Activated T-cell treated with anti-CD3 and anti-CD28 coated beads, Interleukin-2, amount 50 U/mL, for 24 hours (primary cell): ENCODE measurements at regions not wholly inside any gene's neighbourhood (a gene's known extent, or its start where the extent isn't known, plus 50 kb on each side); places are given as distances from the start of the nearest gene placed in this dataset.

Experiments used
- DNase-seq: peaks from one replicate; pipeline ENCODE4 v3.0.0-alpha.2; 2020
- H3K27ac Mint-ChIP-seq: 2 replicates; pipeline ENCODE4 v1.8.0; 2020; ENCODE audit warnings: mild to moderate bottlenecking, mixed read lengths
- H3K27me3 Mint-ChIP-seq: 2 replicates; pipeline ENCODE4 v1.8.0; 2020; ENCODE audit warnings: mixed read lengths
- H3K36me3 Mint-ChIP-seq: 2 replicates; pipeline ENCODE4 v1.8.0; 2020; ENCODE audit warnings: low read depth, mixed read lengths
- H3K4me1 Mint-ChIP-seq: 2 replicates; pipeline ENCODE4 v1.8.0; 2020; ENCODE audit warnings: low read depth, mixed read lengths
- H3K4me3 Mint-ChIP-seq: 2 replicates; pipeline ENCODE4 v1.8.0; 2020; ENCODE audit warnings: mild to moderate bottlenecking, moderate library complexity, mixed read lengths
- H3K9me3 Mint-ChIP-seq: 2 replicates; pipeline ENCODE4 v1.8.0; 2020; ENCODE audit warnings: mixed read lengths

- Mint-ChIP-seq H3K4me3 (peak overlapping the region; percentile 65), H3K27me3 (peaks cover 4% of the 10 kb centered on the region), H3K36me3 (peaks cover 2% of the 10 kb centered on the region), H3K4me1 (peaks cover 96% of the 10 kb centered on the region), H3K9me3 (no peaks in the 10 kb centered on the region), H3K27ac (peak overlapping the region; percentile 91)
- no peak for DNase-seq
Observed at GRCh38 chr6:221531-222349, 70.5 kb upstream of the DUSP22 start.

GRCh38 chr6:222468-222867, 69.8 kb upstream of the DUSP22 start:
- Mint-ChIP-seq H3K4me3 (peak overlapping the region; percentile 0), H3K27ac (peak overlapping the region; percentile 91), H3K36me3 (peaks cover 4% of the 10 kb centered on the region), H3K27me3 (peaks cover 4% of the 10 kb centered on the region), H3K4me1 (peaks cover 96% of the 10 kb centered on the region), H3K9me3 (no peaks in the 10 kb centered on the region)
- DNase-seq, result no peak

- Mint-ChIP-seq H3K27me3 (peaks cover 4% of the 10 kb centered on the region), H3K9me3 (no peaks in the 10 kb centered on the region), H3K4me3 (no peak overlapping the region), H3K36me3 (peaks cover 4% of the 10 kb centered on the region), H3K27ac (peak overlapping the region; percentile 99), H3K4me1 (peaks cover 96% of the 10 kb centered on the region)
- DNase-seq, result no peak
Observed at GRCh38 chr6:223136-223535, 69.2 kb upstream of the DUSP22 start.

DNA sequence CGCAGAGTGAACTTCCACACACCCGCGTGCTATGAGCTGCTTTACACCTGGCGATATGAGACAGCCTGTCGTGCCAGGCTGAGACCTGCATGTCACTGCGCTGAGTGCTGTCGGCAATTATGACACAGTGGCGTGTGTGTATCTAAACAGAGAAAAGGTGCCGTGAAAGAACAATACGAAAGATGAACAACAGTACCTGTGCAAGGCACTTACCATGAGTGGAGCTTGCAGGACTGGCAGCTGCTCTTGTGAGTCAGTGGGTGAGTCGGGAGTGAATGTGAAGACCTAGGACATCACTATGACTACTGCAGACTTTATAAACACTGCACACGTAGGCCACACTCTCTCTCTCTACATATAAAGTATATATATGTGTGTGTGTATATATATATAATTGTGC, 68.5 kb upstream of the DUSP22 start:
- H3K27ac Mint-ChIP-seq, result peak overlapping the region; percentile 99
- H3K4me1 Mint-ChIP-seq, result peaks cover 91% of the 10 kb centered on the region
- H3K36me3 Mint-ChIP-seq, result peaks cover 4% of the 10 kb centered on the region
- H3K4me3 Mint-ChIP-seq, result peak overlapping the region; percentile 31
- no peak for DNase-seq
- peaks cover 2% of the 10 kb centered on the region for H3K27me3 Mint-ChIP-seq
- H3K9me3 Mint-ChIP-seq, result no peaks in the 10 kb centered on the region

DNA sequence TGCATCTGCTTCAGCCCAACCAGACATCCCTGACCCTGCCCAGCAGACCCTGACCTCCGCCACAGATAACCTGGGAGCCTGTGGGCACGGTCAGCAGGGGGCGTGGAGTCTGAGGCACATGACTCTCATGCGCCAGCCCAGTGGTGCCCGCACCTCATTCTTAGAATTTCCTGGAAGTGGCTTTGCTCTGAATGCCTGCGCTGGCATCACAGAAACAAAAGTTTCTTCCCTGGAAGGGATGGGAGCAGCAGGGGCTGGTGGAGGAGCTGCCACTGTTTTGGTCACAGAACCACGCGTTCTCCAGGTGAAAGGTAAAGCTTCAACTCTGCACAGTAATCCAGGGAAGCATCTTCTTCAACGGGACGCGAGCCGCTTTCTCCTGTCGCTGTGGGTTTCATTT, 67.9 kb upstream of the DUSP22 start:
- DNase-seq, result peak; percentile 33
- peaks cover 4% of the 10 kb centered on the region for H3K36me3 Mint-ChIP-seq
- H3K9me3 Mint-ChIP-seq, result no peaks in the 10 kb centered on the region
- peak overlapping the region; percentile 66 for H3K4me3 Mint-ChIP-seq
- H3K4me1 Mint-ChIP-seq, result peaks cover 92% of the 10 kb centered on the region
- H3K27ac Mint-ChIP-seq, result peak overlapping the region; percentile 99
- H3K27me3 Mint-ChIP-seq, result no peaks in the 10 kb centered on the region

GRCh38 chr6:225121-225721, 67.1 kb upstream of the DUSP22 start:
- no peaks in the 10 kb centered on the region for H3K9me3 Mint-ChIP-seq
- peak overlapping the region; percentile 99 for H3K27ac Mint-ChIP-seq
- H3K4me1 Mint-ChIP-seq, result peaks cover 90% of the 10 kb centered on the region
- peak overlapping the region; percentile 66 for H3K4me3 Mint-ChIP-seq
- peaks cover 4% of the 10 kb centered on the region for H3K36me3 Mint-ChIP-seq
- H3K27me3 Mint-ChIP-seq, result no peaks in the 10 kb centered on the region
- DNase-seq, result peak; percentile 84

GRCh38 chr6:225907-226306, 66.4 kb upstream of the DUSP22 start:
- Mint-ChIP-seq H3K27me3 (no peaks in the 10 kb centered on the region), H3K27ac (peak overlapping the region; percentile 99), H3K36me3 (peaks cover 4% of the 10 kb centered on the region), H3K4me3 (peak overlapping the region; percentile 66), H3K9me3 (no peaks in the 10 kb centered on the region), H3K4me1 (peaks cover 91% of the 10 kb centered on the region)
- no peak for DNase-seq

GRCh38 chr6:226516-227073, 65.7 kb upstream of the DUSP22 start:
- Mint-ChIP-seq H3K36me3 (peaks cover 4% of the 10 kb centered on the region), H3K4me1 (peaks cover 88% of the 10 kb centered on the region), H3K27ac (peak overlapping the region; percentile 99)

DNA sequence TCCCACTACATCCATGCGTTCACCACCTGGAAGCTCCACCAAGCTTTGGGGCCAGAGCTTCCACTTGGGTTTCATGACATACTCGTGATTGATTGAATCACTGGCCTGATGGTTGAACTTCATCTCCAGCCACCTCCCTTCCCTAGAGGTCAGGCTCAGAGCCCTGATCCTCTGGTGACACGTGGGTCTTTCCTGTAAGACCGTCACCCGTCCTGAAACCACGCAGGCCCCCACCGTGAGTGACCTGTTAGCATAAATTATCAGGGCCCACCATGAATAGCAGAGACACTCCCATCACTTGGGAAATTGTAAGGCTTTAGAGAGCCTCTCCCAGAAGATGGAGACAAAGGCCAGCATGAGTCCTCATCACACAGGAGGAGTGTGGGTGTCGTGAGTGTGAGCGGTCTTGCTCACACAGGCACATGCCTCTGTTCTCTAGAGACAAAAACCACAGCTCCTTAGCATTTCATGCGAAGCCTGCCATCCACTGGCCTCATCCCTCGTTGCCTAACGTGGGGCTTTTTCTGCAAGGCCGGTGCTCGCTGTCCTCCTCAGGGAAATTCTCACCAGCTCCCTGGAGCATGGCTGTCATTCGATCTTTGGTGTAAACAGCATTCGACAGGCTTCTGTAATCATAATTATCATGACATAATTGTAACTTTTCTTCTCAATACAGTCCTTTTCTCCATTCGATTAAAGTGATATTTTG, 65.1 kb upstream of the DUSP22 start:
- H3K36me3 Mint-ChIP-seq, result peaks cover 4% of the 10 kb centered on the region
- H3K4me1 Mint-ChIP-seq, result peaks cover 87% of the 10 kb centered on the region
- no peaks in the 10 kb centered on the region for H3K27me3 Mint-ChIP-seq
- peak; percentile 40 for DNase-seq
- peak overlapping the region; percentile 55 for H3K27ac Mint-ChIP-seq
- H3K9me3 Mint-ChIP-seq, result no peaks in the 10 kb centered on the region
- no peak overlapping the region for H3K4me3 Mint-ChIP-seq

More at GRCh38 chr6:226516-227073, 65.7 kb upstream of the DUSP22 start:
- H3K27me3 Mint-ChIP-seq, result no peaks in the 10 kb centered on the region
- H3K9me3 Mint-ChIP-seq, result no peaks in the 10 kb centered on the region
- no peak overlapping the region for H3K4me3 Mint-ChIP-seq
- no peak for DNase-seq

DNA sequence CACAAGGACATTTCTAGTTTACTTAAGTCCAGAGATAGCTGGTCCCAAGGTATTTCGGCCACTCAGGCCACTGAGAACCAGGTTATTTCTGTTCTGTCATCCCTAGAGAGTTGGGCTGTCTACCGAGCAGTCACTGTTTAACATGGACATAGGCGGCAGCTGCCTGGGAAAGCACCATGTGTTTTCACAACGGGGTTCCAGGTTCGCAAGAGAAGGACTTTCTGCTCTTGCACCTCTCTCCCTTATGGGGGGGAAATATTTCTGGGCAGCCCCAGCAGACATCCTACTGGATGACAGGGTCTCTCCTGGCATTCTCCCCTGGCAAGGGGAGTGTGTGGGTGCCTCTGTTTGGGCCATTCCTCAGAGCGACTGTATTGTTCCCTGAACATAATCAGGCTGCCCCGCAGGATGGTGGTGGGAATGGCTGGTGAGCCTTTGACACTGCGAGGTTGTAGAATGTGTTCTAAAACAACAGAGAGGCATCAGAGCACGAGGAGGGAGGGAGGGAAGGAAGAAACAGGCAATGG, 64.4 kb upstream of the DUSP22 start:
- no peak overlapping the region for H3K4me3 Mint-ChIP-seq
- no peaks in the 10 kb centered on the region for H3K27me3 Mint-ChIP-seq
- H3K27ac Mint-ChIP-seq, result peak overlapping the region; percentile 18
- H3K9me3 Mint-ChIP-seq, result no peaks in the 10 kb centered on the region
- DNase-seq, result peak; percentile 27
- H3K4me1 Mint-ChIP-seq, result peaks cover 88% of the 10 kb centered on the region
- peaks cover 4% of the 10 kb centered on the region for H3K36me3 Mint-ChIP-seq

DNA sequence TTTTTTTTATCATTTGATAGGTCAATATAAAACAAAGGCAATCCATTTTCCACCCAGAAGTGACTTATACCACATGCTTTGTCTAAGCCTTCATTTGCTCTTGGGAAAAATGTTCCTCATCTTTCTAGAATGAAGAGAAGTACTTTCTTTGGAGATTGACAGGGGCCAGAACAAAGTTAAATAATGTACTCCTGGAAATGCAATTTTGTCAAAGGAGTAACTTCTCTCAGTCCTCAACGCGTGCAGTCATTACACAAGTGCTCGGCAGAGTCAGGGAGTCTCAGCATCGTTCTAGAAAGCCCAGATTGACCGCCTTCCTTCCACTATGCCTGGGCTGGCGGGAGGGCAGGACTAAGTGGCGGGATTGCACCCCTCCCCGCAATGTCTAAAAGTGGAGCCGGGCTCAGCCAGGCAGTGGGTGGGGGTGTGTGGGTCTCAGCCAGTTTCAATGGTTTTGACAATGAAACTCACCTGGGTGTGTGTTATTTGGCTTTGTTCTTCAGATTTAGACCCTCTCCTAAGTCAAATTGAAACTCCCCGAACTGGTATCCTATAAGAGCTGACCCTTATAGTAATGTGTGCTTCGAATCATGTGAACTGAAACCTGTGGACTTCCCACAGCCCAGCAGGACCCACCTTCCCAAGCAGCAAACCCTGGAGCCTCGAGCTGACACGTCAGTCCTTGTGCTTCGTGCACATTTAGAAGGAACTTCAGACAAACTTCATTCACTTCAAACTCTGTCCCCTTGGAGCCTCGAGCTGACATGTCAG, 63.2 kb upstream of the DUSP22 start:
- Mint-ChIP-seq H3K27me3 (no peaks in the 10 kb centered on the region), H3K27ac (no peak overlapping the region), H3K4me3 (no peak overlapping the region), H3K9me3 (no peaks in the 10 kb centered on the region), H3K36me3 (peaks cover 4% of the 10 kb centered on the region), H3K4me1 (peaks cover 83% of the 10 kb centered on the region)
- DNase-seq, result no peak

DNA sequence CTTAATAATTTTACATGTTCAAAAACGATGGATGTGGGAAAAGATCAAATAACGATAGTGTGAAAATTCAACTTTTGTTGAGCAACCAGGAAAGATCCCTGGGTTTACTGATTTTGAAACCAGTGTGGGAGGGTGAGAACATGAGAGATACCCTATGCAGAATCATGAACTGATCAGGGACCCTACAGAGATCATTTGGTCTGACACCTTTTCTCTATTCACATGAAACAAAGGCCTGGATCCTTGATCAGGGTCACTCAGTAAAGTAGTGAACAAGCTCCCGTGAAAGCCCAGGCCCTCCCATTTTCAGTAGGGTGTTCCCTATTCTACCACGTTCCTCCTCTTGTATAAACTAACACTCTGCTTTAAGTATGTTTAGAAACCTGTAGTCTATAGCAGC, 60.5 kb upstream of the DUSP22 start:
- H3K9me3 Mint-ChIP-seq, result no peaks in the 10 kb centered on the region
- peak; percentile 28 for DNase-seq
- peak overlapping the region; percentile 39 for H3K27ac Mint-ChIP-seq
- H3K36me3 Mint-ChIP-seq, result peaks cover 2% of the 10 kb centered on the region
- peaks cover 79% of the 10 kb centered on the region for H3K4me1 Mint-ChIP-seq
- no peak overlapping the region for H3K4me3 Mint-ChIP-seq
- no peaks in the 10 kb centered on the region for H3K27me3 Mint-ChIP-seq

- peaks cover 73% of the 10 kb centered on the region for H3K4me1 Mint-ChIP-seq
- no peak for DNase-seq
- H3K27me3 Mint-ChIP-seq, result no peaks in the 10 kb centered on the region
- no peak overlapping the region for H3K27ac Mint-ChIP-seq
- H3K36me3 Mint-ChIP-seq, result no peaks in the 10 kb centered on the region
- no peak overlapping the region for H3K4me3 Mint-ChIP-seq
- H3K9me3 Mint-ChIP-seq, result no peaks in the 10 kb centered on the region
Observed at GRCh38 chr6:232982-233640, 59.2 kb upstream of the DUSP22 start.
